Prostate gland (tissue), 2 donors: ENCODE measurements at regions not wholly inside any gene's neighbourhood (a gene's known extent, or its start where the extent isn't known, plus 50 kb on each side); places are given as distances from the start of the nearest gene placed in this dataset.

Experiments
- DNase-seq: peaks from one replicate; pipeline ENCODE4 v3.0.0-alpha.2; 2019; ENCODE audit warnings: low spot score
- H3K27ac ChIP-seq, 2 donors: fragments of 200-600 bp; sonication (generic); 2 replicates each; pipeline ENCODE4 v1.5.1; 2017 to 2019
- H3K27me3 ChIP-seq: fragments of 200-600 bp; sonication (generic); replicated peaks from 2 replicates; pipeline ENCODE4 v1.5.1; 2019; ENCODE audit not compliant: insufficient read depth
- H3K36me3 ChIP-seq, 2 donors: fragments of 200-600 bp; sonication (generic); 1 replicate in 1 of 2; 2 replicates in 1 of 2; pipeline versions ENCODE4 v1.5.1 to v1.8.1; 2017 to 2019
- H3K4me1 ChIP-seq: fragments of 200-600 bp; sonication (generic); replicated peaks from 2 replicates; pipeline ENCODE4 v1.5.1; 2019
- H3K4me3 ChIP-seq, 2 donors: fragments of 200-600 bp; sonication (generic); 2 replicates each; pipeline ENCODE4 v1.5.1; 2017 to 2019
- H3K9me3 ChIP-seq: fragments of 200-600 bp; sonication (generic); 2 replicates; pipeline ENCODE4 v1.5.1; 2017
- CTCF ChIP-seq, 4 experiments: fragments of 200-600 bp in 2 of 4; fragments of 450-650 bp in 2 of 4; sonication (generic) in 2 of 4; IDR thresholded peaks; 1 replicate in 3 of 4; 2 replicates in 1 of 4; pipeline ENCODE4 v1.5.1; 2016 to 2019; ENCODE audit warnings: antibody characterized with exemption in 4 of 4, mild to moderate bottlenecking in 2 of 4, moderate library complexity in 2 of 4
- POLR2A ChIP-seq: fragments of 450-650 bp; IDR thresholded peaks from one replicate; pipeline ENCODE4 v1.6.1; 2016; ENCODE audit warnings: antibody characterized with exemption, mild to moderate bottlenecking
- POLR2AphosphoS5 ChIP-seq: sonication (generic); formaldehyde crosslinking; IDR thresholded peaks from one replicate; pipeline ENCODE4 v1.6.1; 2017; ENCODE audit warnings: antibody characterized with exemption
- WGBS: methylation state at CpG from one replicate; pipeline ENCODE4 v1.1.5; 2018; 5-methylcytosine and 5-hydroxymethylcytosine counted together
- intact Hi-C: fragments of 100-400 bp; cut with DNase I; formaldehyde crosslinking; loops from one replicate; pipeline ENCODE4 v1.14.2; 2022

GRCh38 chr3:22361521-22361920 is 610.5 kb upstream of the ZNF385D start:
- Histone ChIP-seq H3K27me3 (no peaks in the 10 kb centered on the region), H3K9me3 (no peaks in the 10 kb centered on the region), H3K27ac (no peak overlapping the region), H3K4me1 (no peaks in the 10 kb centered on the region), H3K4me3 (no peak overlapping the region), H3K36me3 (no peaks in the 10 kb centered on the region)
- TF ChIP-seq CTCF (IDR thresholded peaks at IDR 0.05): no peak
- no peak for TF ChIP-seq POLR2AphosphoS5
- intact Hi-C loops: no loop called here
- WGBS: 60% methylated on average over 1 of the region's 1 CpG
- DNase-seq: no peak

- WGBS: 71% methylated on average over 1 of the region's 1 CpG
- Histone ChIP-seq H3K4me1 (no peaks in the 10 kb centered on the region), H3K36me3 (no peaks in the 10 kb centered on the region), H3K4me3 (no peak overlapping the region), H3K27me3 (no peaks in the 10 kb centered on the region), H3K27ac (no peak overlapping the region), H3K9me3 (no peaks in the 10 kb centered on the region)
- TF ChIP-seq POLR2A (no peak), POLR2AphosphoS5 (no peak)
- DNase-seq: no peak
- intact Hi-C loops: no loop called here
Observed at GRCh38 chr3:22364851-22365250, 613.8 kb upstream of the ZNF385D start.

- no peak for TF ChIP-seq POLR2A
- no peak for TF ChIP-seq CTCF (IDR thresholded peaks at IDR 0.05)
- TF ChIP-seq POLR2AphosphoS5: no peak
Observed at GRCh38 chr3:22366781-22367180, 615.8 kb upstream of the ZNF385D start.

GRCh38 chr3:22371036-22371435 is 620.0 kb upstream of the ZNF385D start:
- no peak for DNase-seq
- Histone ChIP-seq H3K4me1 (no peaks in the 10 kb centered on the region), H3K36me3 (no peaks in the 10 kb centered on the region), H3K27ac (no peak overlapping the region), H3K4me3 (no peak overlapping the region), H3K27me3 (peaks cover 13% of the 10 kb centered on the region), H3K9me3 (no peaks in the 10 kb centered on the region)
- 94% methylated on average over 8 of the region's 8 CpGs for WGBS
- no peak for TF ChIP-seq POLR2AphosphoS5
- TF ChIP-seq CTCF (IDR thresholded peaks at IDR 0.05): no peak
- no peak for TF ChIP-seq POLR2A
- intact Hi-C loops: no loop called here

More at GRCh38 chr3:22366781-22367180, 615.8 kb upstream of the ZNF385D start:
- WGBS: 69% methylated on average over 2 of the region's 2 CpGs
- Histone ChIP-seq H3K27ac (no peak overlapping the region), H3K4me1 (no peaks in the 10 kb centered on the region), H3K36me3 (no peaks in the 10 kb centered on the region), H3K27me3 (peaks cover 3% of the 10 kb centered on the region), H3K4me3 (no peak overlapping the region), H3K9me3 (no peaks in the 10 kb centered on the region)
- intact Hi-C loops: no loop called here
- DNase-seq: no peak

- Histone ChIP-seq H3K36me3 (no peaks in the 10 kb centered on the region), H3K27me3 (peaks cover 13% of the 10 kb centered on the region), H3K9me3 (no peaks in the 10 kb centered on the region), H3K4me3 (no peak overlapping the region), H3K4me1 (no peaks in the 10 kb centered on the region), H3K27ac (no peak overlapping the region)
- intact Hi-C loops: no loop called here
- 7% methylated on average over 23 of the region's 23 CpGs for WGBS
- TF ChIP-seq POLR2A (no peak), POLR2AphosphoS5 (no peak), CTCF (IDR thresholded peaks at IDR 0.05) (no peak)
- no peak for DNase-seq
Observed at GRCh38 chr3:22371607-22372291, 620.7 kb upstream of the ZNF385D start.
